GM12878 (cell line): ENCODE measurements at regions not wholly inside any gene's neighbourhood (a gene's known extent, or its start where the extent isn't known, plus 50 kb on each side); places are given as distances from the start of the nearest gene placed in this dataset.

Experiments used
- CHD1 ChIP-seq: IDR thresholded peaks from 2 replicates; pipeline ENCODE4 v1.6.1; 2012; ENCODE audit warnings: low read depth, low read length, improper control_type of control experiment
- MAX ChIP-seq: IDR thresholded peaks from 2 replicates; pipeline ENCODE4 v1.6.1; 2012; ENCODE audit warnings: low read depth, low read length, improper control_type of control experiment
- MYC ChIP-seq: IDR thresholded peaks from 2 replicates; pipeline ENCODE4 v1.6.1; 2011; ENCODE audit warnings: mild to moderate bottlenecking, low read length, moderate library complexity, inconsistent platforms; ENCODE audit not compliant: insufficient read depth, insufficient replicate concordance, insufficient read length, severe bottlenecking
- NFIC ChIP-seq: IDR thresholded peaks from 2 replicates; pipeline ENCODE4 v1.6.1; 2012; ENCODE audit warnings: low read depth, mild to moderate bottlenecking, inconsistent platforms, low read length, moderate library complexity
- POLR2A ChIP-seq: IDR thresholded peaks from 2 replicates; pipeline ENCODE4 v1.6.1; 2011; ENCODE audit warnings: low read depth, mild to moderate bottlenecking, low read length
- PRDM15 ChIP-seq: fragments of 450-650 bp; formaldehyde crosslinking; IDR thresholded peaks from 2 replicates; pipeline ENCODE4 v1.4.0; 2020; ENCODE audit warnings: mild to moderate bottlenecking, moderate library complexity
- RAD21 ChIP-seq: IDR thresholded peaks from 2 replicates; pipeline ENCODE4 v1.6.1; 2011; ENCODE audit warnings: mild to moderate bottlenecking, low read depth, low read length, moderate library complexity; ENCODE audit not compliant: insufficient read depth
- RCOR1 ChIP-seq: conservative IDR thresholded peaks from 2 replicates; pipeline ENCODE4 v1.6.1; 2012; ENCODE audit warnings: low read depth, low read length, improper control_type of control experiment
- SMARCA5 ChIP-seq: fragments of 450-650 bp; IDR thresholded peaks from 2 replicates; pipeline ENCODE4 v1.6.1; 2017; ENCODE audit warnings: mild to moderate bottlenecking
- SPI1 ChIP-seq: IDR thresholded peaks from 2 replicates; pipeline ENCODE4 v1.6.1; 2011; ENCODE audit warnings: low read depth, mild to moderate bottlenecking, low read length, moderate library complexity, borderline replicate concordance; ENCODE audit not compliant: insufficient read depth
- STAT1 ChIP-seq: fragments of 450-650 bp; conservative IDR thresholded peaks from 2 replicates; pipeline ENCODE4 v1.6.1; 2014; ENCODE audit warnings: antibody characterized with exemption, mild to moderate bottlenecking
- ZNF687 ChIP-seq: fragments of 450-650 bp; IDR thresholded peaks from 2 replicates; pipeline ENCODE4 v1.6.1; 2017; ENCODE audit warnings: mild to moderate bottlenecking, moderate library complexity

- TF ChIP-seq ZNF687 (no peak), NFIC (no peak), SPI1 (no peak), MYC (no peak), MAX (no peak), SMARCA5 (no peak), STAT1 (no peak), RAD21 (no peak), CHD1 (no peak), POLR2A (no peak), RCOR1 (no peak), PRDM15 (CRISPR knock-in tag) (no peak)
Observed at GRCh38 chr2:237270520-237270919, 143.4 kb downstream of the COL6A3 start (continued).
